ENCODE measurements at regions not wholly inside any gene's neighbourhood (a gene's known extent, or its start where the extent isn't known, plus 50 kb on each side); places are given as distances from the start of the nearest gene placed in this dataset.

DNA sequence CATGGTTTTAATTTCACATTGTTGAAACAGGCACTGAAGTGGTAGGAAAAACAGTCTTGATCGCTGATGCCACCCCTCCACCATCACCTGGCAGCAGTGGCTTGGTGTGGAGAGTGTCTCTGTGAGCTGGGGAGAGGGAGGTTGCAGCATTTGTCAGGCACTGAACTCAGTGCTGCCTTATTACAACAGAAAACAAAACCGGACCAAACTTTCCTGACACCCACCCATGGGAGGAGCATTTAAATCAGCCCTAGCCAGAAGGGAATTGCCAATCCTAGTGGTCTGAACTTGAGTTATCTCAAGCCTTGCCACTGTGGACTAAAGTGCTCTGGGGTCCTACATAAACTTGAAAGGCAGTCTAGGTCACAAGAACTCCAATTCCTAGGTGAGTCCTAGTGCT is 103.0 kb upstream of the LGALSL start:
- TF ChIP-seq, protein P1, sequence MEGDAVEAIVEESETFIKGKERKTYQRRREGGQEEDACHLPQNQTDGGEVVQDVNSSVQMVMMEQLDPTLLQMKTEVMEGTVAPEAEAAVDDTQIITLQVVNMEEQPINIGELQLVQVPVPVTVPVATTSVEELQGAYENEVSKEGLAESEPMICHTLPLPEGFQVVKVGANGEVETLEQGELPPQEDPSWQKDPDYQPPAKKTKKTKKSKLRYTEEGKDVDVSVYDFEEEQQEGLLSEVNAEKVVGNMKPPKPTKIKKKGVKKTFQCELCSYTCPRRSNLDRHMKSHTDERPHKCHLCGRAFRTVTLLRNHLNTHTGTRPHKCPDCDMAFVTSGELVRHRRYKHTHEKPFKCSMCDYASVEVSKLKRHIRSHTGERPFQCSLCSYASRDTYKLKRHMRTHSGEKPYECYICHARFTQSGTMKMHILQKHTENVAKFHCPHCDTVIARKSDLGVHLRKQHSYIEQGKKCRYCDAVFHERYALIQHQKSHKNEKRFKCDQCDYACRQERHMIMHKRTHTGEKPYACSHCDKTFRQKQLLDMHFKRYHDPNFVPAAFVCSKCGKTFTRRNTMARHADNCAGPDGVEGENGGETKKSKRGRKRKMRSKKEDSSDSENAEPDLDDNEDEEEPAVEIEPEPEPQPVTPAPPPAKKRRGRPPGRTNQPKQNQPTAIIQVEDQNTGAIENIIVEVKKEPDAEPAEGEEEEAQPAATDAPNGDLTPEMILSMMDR (IDR thresholded peaks at IDR 0.05; ENCODE audit: low read depth, low read length) = no peak
- TF ChIP-seq EZH2phosphoT487 (IDR thresholded peaks at IDR 0.05; ENCODE audit: low read depth) = no peak

Data from OCI-LY3 (cell line).